WTC11 (cell line): ENCODE measurements at regions not wholly inside any gene's neighbourhood (a gene's known extent, or its start where the extent isn't known, plus 50 kb on each side); places are given as distances from the start of the nearest gene placed in this dataset.

Experiments used
- ATAC-seq: fragments of 200-7000 bp; cut with Tn5 transposase; 2 replicates; pipeline ENCODE4 v1.10.0; 2021; ENCODE audit warnings: mild to moderate bottlenecking, moderate library complexity
- CTCF ChIA-PET: fragments of 300-600 bp; sonication (Branson Sonifier 250); formaldehyde crosslinking; loops from one replicate; lab custom pipeline; 2021; ENCODE audit warnings: antibody characterized with exemption; lab: Charles Lee
- POLR2A ChIA-PET: fragments of 350-600 bp; sonication (Branson Sonifier 250); formaldehyde crosslinking; loops from one replicate; lab custom pipeline; 2021; ENCODE audit warnings: antibody characterized with exemption; lab: Charles Lee
- DNase-seq: peaks from one replicate; pipeline ENCODE4 v3.0.0; 2021; ENCODE audit warnings: low spot score
- H3K27ac Mint-ChIP-seq: 2 replicates; pipeline ENCODE4 v1.8.0; 2021; ENCODE audit warnings: mixed read lengths
- H3K27me3 Mint-ChIP-seq: 2 replicates; pipeline ENCODE4 v1.8.0; 2021; ENCODE audit warnings: low read depth, mild to moderate bottlenecking, moderate library complexity, mixed read lengths
- H3K36me3 Mint-ChIP-seq: 2 replicates; pipeline ENCODE4 v1.8.0; 2021; ENCODE audit warnings: mixed read lengths
- H3K4me1 Mint-ChIP-seq: 2 replicates; pipeline ENCODE4 v1.8.0; 2022; ENCODE audit warnings: mixed read lengths
- H3K4me3 Mint-ChIP-seq: 2 replicates; pipeline ENCODE4 v1.8.0; 2021; ENCODE audit warnings: mild to moderate bottlenecking, moderate library complexity, mixed read lengths
- H3K9me3 Mint-ChIP-seq: 2 replicates; pipeline ENCODE4 v1.8.0; 2021; ENCODE audit warnings: mixed read lengths
- AR ChIP-seq: fragments of 250-450 bp; sonication (Bioruptor Pico); IDR thresholded peaks from 2 replicates; pipeline ENCODE4 v1.9.0; 2021; ENCODE audit warnings: mild to moderate bottlenecking
- ETV6 ChIP-seq: sonication (generic); formaldehyde crosslinking; IDR thresholded peaks from 2 replicates; pipeline ENCODE4 v1.8.1; 2022; ENCODE audit warnings: mild to moderate bottlenecking, missing genetic modification reagents
- FOXK1 ChIP-seq: sonication (generic); formaldehyde crosslinking; IDR thresholded peaks from 2 replicates; pipeline ENCODE4 v1.8.0; 2022; ENCODE audit warnings: mild to moderate bottlenecking, moderate library complexity, missing genetic modification reagents
- FOXP4 ChIP-seq: sonication (generic); formaldehyde crosslinking; IDR thresholded peaks from 2 replicates; pipeline ENCODE4 v1.8.0; 2022; ENCODE audit warnings: mild to moderate bottlenecking, missing genetic modification reagents
- GABPB1 ChIP-seq: sonication (generic); formaldehyde crosslinking; IDR thresholded peaks from 2 replicates; pipeline ENCODE4 v1.8.1; 2023; ENCODE audit warnings: mild to moderate bottlenecking, missing genetic modification reagents
- MAX ChIP-seq: sonication (generic); formaldehyde crosslinking; IDR thresholded peaks from 2 replicates; pipeline ENCODE4 v1.8.0; 2022; ENCODE audit warnings: mild to moderate bottlenecking, missing genetic modification reagents
- MXD4 ChIP-seq: fragments of 250-450 bp; sonication (Bioruptor Pico); IDR thresholded peaks from 2 replicates; pipeline ENCODE4 v1.8.0; 2021; ENCODE audit warnings: mild to moderate bottlenecking, moderate library complexity, borderline replicate concordance
- NR3C1 ChIP-seq: sonication (generic); formaldehyde crosslinking; conservative IDR thresholded peaks from 2 replicates; pipeline ENCODE4 v1.8.1; 2023; ENCODE audit warnings: low read depth, mild to moderate bottlenecking, missing genetic modification reagents
- PREB ChIP-seq: sonication (generic); formaldehyde crosslinking; IDR thresholded peaks from 2 replicates; pipeline ENCODE4 v1.8.1; 2022; ENCODE audit warnings: mild to moderate bottlenecking, missing genetic modification reagents, moderate library complexity, borderline replicate concordance
- PRRX2 ChIP-seq: fragments of 250-450 bp; sonication (Bioruptor Pico); IDR thresholded peaks from 2 replicates; pipeline ENCODE4 v1.8.0; 2021; ENCODE audit warnings: mild to moderate bottlenecking
- SOX15 ChIP-seq: fragments of 250-450 bp; sonication (Bioruptor Pico); IDR thresholded peaks from 2 replicates; pipeline ENCODE4 v1.9.0; 2021; ENCODE audit warnings: mild to moderate bottlenecking
- TCF7 ChIP-seq: sonication (generic); formaldehyde crosslinking; IDR thresholded peaks from 2 replicates; pipeline ENCODE4 v1.8.0; 2022; ENCODE audit warnings: mild to moderate bottlenecking, low read depth, missing genetic modification reagents, moderate library complexity
- TEAD1 ChIP-seq: sonication (generic); formaldehyde crosslinking; IDR thresholded peaks from 2 replicates; pipeline ENCODE4 v1.8.0; 2022; ENCODE audit warnings: mild to moderate bottlenecking, missing genetic modification reagents
- ZBTB21 ChIP-seq: sonication (generic); formaldehyde crosslinking; IDR thresholded peaks from 2 replicates; pipeline ENCODE4 v1.8.1; 2023; ENCODE audit warnings: mild to moderate bottlenecking, missing genetic modification reagents, borderline replicate concordance
- ZNF317 ChIP-seq: sonication (generic); formaldehyde crosslinking; IDR thresholded peaks from 2 replicates; pipeline ENCODE4 v1.8.1; 2023; ENCODE audit warnings: low read depth, mild to moderate bottlenecking, moderate library complexity, missing genetic modification reagents, borderline replicate concordance
- ZNF396 ChIP-seq: fragments of 250-450 bp; sonication (Bioruptor Pico); IDR thresholded peaks from 2 replicates; pipeline ENCODE4 v1.8.0; 2021; ENCODE audit warnings: mild to moderate bottlenecking, moderate library complexity, borderline replicate concordance
- ZNF416 ChIP-seq: fragments of 250-450 bp; sonication (Bioruptor Pico); IDR thresholded peaks from 2 replicates; pipeline ENCODE4 v1.9.0; 2021; ENCODE audit warnings: mild to moderate bottlenecking, inconsistent platforms
- ZSCAN18 ChIP-seq: fragments of 250-450 bp; sonication (Bioruptor Pico); IDR thresholded peaks from 2 replicates; pipeline ENCODE4 v2.1.2; 2022; ENCODE audit warnings: mild to moderate bottlenecking, moderate library complexity
- TF ChIP-seq, protein P1 (sequence below): fragments of 250-450 bp; sonication (Bioruptor Pico); IDR thresholded peaks from 2 replicates; pipeline ENCODE4 v1.9.0; 2021; ENCODE audit warnings: mild to moderate bottlenecking, borderline replicate concordance

DNA sequence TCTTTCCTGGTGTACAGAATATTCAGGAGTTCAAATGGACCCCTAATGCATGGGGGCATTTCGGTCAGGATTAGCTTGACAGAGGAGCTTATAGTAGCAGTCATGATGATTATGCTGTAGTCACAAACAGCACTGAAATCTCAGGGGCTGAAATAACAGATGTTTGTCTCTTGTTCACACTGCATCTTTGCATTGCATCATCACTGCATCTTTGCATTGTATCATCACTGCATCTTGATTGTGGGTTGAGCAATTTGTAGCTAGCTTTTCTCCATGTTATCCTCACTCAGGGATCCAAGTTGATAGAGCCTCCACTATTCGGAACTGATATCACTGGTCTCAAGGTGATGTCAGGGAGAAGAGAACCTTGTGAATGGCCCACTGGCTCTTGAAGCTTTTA, 160.9 kb downstream of the GATB start:
- peaks cover 10% of the 10 kb centered on the region for H3K9me3 Mint-ChIP-seq
- H3K27ac Mint-ChIP-seq: no peak overlapping the region
- ChIA-PET CTCF (no interaction called here), POLR2A (no interaction called here)
- H3K36me3 Mint-ChIP-seq: peaks cover 31% of the 10 kb centered on the region
- peaks cover 10% of the 10 kb centered on the region for H3K4me1 Mint-ChIP-seq
- no peaks in the 10 kb centered on the region for H3K27me3 Mint-ChIP-seq
- no peak for TF ChIP-seq ZNF396 (CRISPR knock-in tag)
- ATAC-seq (no peak), DNase-seq (no peak)
- H3K4me3 Mint-ChIP-seq: no peak overlapping the region

DNA sequence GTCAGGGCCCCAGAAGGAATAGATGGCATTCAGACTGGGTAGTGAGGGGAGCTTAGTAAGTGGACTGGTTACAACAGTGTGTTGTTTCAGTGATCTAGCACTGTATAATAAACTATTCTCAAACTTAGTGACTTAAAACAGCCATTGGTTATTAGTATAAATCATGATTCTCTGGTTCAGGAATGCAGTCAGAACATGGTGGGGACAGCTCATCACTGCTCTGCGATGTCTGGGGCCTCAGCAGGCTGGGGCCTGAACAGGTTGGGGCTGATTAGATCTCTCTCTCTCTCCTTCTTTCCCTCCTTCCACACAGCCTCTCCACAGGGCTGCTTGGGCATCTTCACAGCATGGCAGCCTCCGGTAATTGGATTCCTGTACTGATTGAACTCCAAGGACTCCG, 160.4 kb downstream of the GATB start:
- Mint-ChIP-seq H3K36me3 (peaks cover 31% of the 10 kb centered on the region), H3K27ac (no peak overlapping the region), H3K27me3 (no peaks in the 10 kb centered on the region), H3K9me3 (peaks cover 10% of the 10 kb centered on the region), H3K4me1 (peaks cover 15% of the 10 kb centered on the region), H3K4me3 (no peak overlapping the region)
- CTCF ChIA-PET: no interaction called here
- DNase-seq (no peak), ATAC-seq (no peak)
- TF ChIP-seq TEAD1 (CRISPR knock-in tag): no peak
- no peak for TF ChIP-seq NR3C1
- TF ChIP-seq ZSCAN18 (CRISPR knock-in tag): no peak
- TF ChIP-seq FOXP4: no peak
- TF ChIP-seq PRRX2: no peak
- no peak for TF ChIP-seq ZNF317 (CRISPR knock-in tag)
- no peak for TF ChIP-seq ZNF416 (CRISPR knock-in tag)
- TF ChIP-seq TCF7 (CRISPR knock-in tag): no peak
- TF ChIP-seq SOX15: no peak
- TF ChIP-seq ETV6 (CRISPR knock-in tag): no peak
- no peak for TF ChIP-seq AR (CRISPR knock-in tag)
- POLR2A ChIA-PET: no interaction called here

GRCh38 chr4:151603377-151603776, 157.4 kb downstream of the GATB start:
- Mint-ChIP-seq H3K9me3 (peaks cover 10% of the 10 kb centered on the region), H3K4me1 (peaks cover 18% of the 10 kb centered on the region), H3K4me3 (no peak overlapping the region), H3K27me3 (no peaks in the 10 kb centered on the region), H3K27ac (peak overlapping the region; percentile 20), H3K36me3 (peaks cover 31% of the 10 kb centered on the region)
- ChIA-PET CTCF (interaction anchor here (0.9 to 3.5 kb wide), 6 partner anchors 9 to 421 kb away, joined by 3 to 37 read pairs (median 4); partner anchors contain the start of gene PRSS48), POLR2A (no interaction called here)
- DNase-seq: no peak
- ATAC-seq: no peak
- no peak for TF ChIP-seq MAX (CRISPR knock-in tag)
- TF ChIP-seq FOXK1 (CRISPR knock-in tag): no peak
- no peak for TF ChIP-seq GABPB1 (CRISPR knock-in tag)
- TF ChIP-seq TCF7 (CRISPR knock-in tag): no peak
- no peak for TF ChIP-seq MXD4
- TF ChIP-seq TEAD1 (CRISPR knock-in tag): no peak
- no peak for TF ChIP-seq ZBTB21 (CRISPR knock-in tag)
- TF ChIP-seq, protein P1, sequence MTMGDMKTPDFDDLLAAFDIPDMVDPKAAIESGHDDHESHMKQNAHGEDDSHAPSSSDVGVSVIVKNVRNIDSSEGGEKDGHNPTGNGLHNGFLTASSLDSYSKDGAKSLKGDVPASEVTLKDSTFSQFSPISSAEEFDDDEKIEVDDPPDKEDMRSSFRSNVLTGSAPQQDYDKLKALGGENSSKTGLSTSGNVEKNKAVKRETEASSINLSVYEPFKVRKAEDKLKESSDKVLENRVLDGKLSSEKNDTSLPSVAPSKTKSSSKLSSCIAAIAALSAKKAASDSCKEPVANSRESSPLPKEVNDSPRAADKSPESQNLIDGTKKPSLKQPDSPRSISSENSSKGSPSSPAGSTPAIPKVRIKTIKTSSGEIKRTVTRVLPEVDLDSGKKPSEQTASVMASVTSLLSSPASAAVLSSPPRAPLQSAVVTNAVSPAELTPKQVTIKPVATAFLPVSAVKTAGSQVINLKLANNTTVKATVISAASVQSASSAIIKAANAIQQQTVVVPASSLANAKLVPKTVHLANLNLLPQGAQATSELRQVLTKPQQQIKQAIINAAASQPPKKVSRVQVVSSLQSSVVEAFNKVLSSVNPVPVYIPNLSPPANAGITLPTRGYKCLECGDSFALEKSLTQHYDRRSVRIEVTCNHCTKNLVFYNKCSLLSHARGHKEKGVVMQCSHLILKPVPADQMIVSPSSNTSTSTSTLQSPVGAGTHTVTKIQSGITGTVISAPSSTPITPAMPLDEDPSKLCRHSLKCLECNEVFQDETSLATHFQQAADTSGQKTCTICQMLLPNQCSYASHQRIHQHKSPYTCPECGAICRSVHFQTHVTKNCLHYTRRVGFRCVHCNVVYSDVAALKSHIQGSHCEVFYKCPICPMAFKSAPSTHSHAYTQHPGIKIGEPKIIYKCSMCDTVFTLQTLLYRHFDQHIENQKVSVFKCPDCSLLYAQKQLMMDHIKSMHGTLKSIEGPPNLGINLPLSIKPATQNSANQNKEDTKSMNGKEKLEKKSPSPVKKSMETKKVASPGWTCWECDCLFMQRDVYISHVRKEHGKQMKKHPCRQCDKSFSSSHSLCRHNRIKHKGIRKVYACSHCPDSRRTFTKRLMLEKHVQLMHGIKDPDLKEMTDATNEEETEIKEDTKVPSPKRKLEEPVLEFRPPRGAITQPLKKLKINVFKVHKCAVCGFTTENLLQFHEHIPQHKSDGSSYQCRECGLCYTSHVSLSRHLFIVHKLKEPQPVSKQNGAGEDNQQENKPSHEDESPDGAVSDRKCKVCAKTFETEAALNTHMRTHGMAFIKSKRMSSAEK (CRISPR knock-in tag): no peak
- TF ChIP-seq PREB (CRISPR knock-in tag): no peak
